Glomerular endothelial cell (primary cell): ENCODE measurements at regions not wholly inside any gene's neighbourhood (a gene's known extent, or its start where the extent isn't known, plus 50 kb on each side); places are given as distances from the start of the nearest gene placed in this dataset.

ENCODE experiments used
- DNase-seq: peaks from one replicate; pipeline ENCODE4 v3.0.0-alpha.2; 2011; ENCODE audit warnings: low read depth, low spot score; ENCODE audit errors: extremely low read depth

DNA sequence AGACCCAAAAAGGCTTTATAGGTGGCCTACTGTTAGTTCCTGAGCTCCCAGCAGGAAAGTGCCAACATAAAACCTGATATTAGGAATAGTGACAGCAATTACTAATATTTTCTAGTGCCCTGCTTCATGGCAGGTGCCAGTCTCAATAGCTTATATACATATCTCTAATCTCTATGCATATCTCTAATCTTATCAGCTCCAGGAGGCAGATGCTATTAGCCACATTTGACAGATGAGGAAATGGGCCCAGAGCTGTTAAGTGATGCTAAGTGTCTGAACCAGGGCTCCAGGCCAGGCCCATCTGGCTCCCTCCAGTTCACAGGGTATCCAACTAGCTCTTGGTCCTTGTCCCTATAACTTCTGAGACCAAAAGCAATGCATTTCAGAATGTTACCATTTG, 142.5 kb downstream of the CHIC2 start:
- no peak for DNase-seq

DNA sequence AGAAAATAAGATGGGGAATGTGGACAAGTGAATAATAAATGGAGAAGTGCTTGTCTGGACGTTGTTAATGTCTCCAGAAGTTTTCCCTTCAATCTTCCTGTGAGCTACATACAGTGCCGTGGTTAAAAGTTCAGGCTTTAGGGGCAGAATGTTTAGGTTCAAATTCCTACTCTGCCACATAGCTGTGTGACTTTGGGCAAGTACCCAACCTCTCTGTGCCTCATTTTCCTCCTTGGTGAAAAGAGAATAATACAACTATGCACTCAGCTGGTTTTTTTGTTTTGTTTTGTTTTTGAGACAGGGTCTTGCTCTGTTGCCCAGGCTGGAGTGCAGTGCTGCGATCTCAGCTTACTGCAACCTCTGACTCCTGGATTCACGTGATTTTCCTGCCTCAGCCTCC, 143.5 kb downstream of the CHIC2 start:
- no peak for DNase-seq

DNA sequence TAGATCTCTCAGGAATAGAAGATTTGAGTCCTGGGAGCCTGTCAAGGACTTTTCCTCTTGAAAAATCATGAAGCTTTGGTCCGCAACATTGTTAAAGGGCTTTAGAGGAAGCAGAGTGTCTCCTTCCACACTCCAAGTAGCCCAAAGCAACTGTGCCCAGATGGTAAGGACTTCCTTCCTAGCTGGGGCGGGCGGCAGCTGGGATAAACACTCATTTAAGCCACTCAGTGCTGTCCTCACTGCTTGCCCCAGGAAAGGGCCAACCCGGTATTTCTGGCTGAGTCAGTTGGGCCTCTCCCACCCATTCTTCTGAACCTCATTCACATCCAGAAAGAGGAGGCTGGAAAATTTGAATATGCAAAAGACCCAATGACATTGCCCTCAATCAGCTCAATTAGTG, 144.3 kb downstream of the CHIC2 start:
- no peak for DNase-seq

DNA sequence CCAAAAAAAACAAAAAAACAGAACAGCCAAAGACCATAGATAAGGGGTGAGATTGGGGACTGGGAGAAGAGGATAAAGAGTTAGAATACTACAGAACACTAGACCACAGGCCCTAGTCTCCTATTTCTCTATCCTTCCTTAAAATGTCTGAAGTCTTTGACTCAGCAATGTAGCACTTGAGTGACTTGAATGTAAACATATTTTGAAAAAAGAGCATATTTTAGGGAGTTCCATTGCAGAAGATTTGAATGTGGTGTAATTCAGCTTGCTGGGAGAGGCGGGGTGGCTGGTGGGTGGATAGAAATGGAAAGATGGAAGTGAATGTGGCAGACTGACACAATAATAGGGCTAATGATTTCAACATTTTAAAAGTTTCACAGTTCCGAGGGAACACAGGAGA, 144.9 kb downstream of the CHIC2 start:
- DNase-seq = no peak

DNA sequence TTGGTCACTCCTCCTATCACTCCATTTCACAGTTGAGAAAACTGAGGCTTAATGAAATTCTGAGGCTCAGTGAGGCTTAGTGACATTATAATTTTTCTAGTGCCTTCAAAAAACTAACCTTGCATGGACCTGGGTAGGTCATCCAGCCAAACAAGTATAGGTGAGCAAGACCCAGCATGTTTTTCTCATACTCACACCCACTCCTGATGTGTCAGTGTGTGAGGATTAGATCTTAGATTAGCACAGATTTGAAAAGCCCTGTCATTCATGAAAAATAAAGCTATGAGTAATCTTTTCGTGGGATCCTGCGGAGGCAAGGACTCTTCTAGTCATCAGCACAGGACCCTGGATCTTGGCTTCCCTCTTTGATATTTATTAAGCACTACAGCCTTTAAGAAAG, 146.7 kb downstream of the CHIC2 start:
- no peak for DNase-seq

DNA sequence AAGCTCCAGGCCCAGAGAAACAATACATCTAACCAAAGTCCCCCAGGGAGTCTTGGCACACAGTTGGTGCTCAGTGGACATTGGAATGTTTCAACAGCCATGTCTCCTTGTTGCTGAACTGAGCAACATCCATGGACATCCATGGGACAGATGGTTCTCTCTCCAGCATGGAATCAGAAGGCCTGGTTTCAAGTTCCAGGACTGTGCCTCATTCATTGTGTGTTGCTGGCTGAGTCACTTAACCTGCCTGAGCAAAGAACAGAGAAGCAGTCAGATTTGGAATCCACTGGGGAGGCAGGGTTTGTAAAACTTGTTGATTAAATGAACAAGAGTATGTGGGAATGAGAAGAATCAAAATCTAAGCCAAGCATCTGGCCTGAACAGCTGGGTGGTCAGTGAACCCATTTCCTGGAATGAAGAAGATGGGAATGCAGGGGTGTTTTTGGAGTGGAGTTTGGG, 147.9 kb downstream of the CHIC2 start:
- DNase-seq = no peak

DNA sequence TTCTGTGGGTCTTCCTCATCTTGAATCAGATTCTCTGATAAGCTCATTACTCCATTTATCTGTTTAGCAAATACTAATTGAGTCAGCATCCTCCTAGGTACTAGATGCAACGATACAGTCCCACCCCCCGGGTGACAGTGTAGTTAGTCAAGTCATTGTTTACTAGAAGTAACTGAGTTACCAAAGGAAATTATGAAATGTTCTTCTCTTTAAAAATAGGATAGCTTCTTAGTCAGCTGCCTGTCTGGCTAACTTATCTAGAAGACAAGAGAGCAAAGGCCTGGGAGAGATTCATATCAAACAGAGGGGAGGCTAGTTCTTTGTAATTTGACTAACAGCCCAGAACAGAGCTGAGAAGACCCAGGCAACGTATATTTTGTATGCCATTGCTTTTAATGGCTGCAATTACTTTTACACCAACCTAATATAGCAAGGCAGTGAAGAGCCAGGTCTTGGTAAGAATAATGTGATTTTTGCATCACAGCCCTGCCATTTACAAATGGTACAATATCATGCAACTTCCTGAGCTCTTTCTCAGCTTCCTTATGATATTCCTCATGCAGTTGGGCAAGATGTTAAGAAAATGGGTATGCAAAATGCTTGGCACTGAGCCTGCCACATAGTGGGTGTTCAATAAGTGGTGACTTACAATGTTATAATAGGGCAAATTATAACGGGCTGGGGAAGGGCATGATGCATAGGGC, 149.9 kb downstream of the CHIC2 start:
- DNase-seq = no peak

DNA sequence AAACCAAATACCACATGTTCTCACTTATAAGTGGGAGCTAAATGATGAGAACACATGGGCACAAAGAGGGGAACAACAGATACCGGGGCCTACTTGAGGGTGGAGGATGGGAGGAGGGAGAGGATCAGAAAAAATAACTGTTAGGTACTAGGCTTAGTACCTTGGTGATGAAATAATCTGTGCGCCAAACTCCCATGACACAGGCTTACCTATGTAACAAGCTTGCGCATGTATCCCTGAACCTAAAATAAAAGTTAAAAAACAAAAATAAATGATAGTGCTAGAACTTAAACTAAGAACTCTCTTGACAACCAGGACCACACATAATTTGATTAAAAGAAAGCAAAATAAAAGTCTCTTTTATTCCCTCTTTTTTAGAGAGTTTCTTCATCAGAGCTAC, 150.6 kb downstream of the CHIC2 start:
- DNase-seq = no peak

DNA sequence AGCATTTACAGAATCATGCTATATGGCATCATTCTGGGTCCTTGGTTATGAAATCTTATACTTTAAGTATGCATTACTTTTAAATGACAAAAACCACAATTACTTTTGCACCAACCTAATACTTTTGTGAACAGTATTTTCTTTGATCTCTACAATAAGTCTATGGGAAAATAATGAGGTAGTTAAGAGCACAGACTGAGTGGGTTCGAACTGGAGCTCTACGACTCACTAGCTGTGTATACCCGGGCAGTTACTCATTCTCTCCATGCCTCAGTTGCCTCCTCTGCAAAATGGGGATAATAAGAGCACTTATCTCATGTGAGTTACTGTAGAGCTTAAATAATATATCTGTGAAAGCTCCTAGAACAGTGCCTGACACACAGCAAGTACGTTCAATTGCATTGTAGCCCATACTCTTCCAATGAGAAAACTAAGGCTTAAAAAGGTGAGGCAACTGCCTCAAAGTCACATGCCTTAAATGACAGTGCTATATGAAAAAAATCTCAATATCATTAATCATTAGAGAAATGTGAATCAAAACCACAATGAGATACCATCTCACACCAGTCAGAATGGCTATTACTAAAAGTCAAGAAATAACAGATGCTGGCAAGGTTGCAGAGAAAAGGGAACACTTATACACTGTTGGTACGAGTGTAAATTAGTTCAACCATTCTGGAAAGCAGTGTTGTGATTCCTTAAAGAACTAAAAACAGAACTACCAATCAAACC, 151.5 kb downstream of the CHIC2 start:
- no peak for DNase-seq

DNA sequence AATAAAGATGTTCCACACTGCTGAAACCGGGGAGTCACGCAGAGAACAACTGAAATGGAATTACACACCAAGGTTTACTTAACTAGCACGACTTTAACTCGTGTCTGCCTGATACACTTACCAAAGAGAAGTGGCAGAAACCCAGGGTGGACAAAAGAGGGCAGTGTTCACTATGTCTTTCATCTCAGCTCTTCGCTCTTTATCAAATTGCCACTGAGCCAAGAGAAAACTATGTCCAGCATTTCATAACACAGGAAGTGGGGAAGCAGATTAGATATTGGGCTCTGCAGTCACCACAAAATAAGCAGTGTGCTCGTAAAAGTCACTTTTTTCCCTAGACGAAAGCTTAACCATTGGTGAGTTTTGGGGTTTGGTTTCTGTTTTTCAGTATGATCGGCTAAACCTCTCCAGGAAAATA, 155.7 kb downstream of the CHIC2 start:
- DNase-seq = peak; percentile 74

DNA sequence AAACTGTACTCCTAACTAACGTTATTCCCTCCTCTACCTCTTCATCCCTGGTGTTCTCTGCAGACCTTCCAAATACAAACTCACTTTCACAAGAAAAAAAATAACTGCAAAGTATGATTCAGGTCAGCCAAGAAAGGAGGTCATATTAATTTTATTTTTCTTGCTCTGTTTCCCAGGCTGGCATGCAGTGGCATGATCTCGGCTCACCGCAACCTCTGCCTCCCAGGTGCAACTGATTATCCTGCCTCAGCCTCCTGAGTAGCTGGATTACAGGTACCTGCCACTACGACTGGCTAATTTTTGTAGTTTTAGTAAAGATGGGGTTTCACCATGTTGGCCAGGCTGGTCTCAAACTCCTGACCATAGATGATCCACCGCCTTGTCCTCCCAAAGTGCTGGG, 156.6 kb downstream of the CHIC2 start:
- no peak for DNase-seq

DNA sequence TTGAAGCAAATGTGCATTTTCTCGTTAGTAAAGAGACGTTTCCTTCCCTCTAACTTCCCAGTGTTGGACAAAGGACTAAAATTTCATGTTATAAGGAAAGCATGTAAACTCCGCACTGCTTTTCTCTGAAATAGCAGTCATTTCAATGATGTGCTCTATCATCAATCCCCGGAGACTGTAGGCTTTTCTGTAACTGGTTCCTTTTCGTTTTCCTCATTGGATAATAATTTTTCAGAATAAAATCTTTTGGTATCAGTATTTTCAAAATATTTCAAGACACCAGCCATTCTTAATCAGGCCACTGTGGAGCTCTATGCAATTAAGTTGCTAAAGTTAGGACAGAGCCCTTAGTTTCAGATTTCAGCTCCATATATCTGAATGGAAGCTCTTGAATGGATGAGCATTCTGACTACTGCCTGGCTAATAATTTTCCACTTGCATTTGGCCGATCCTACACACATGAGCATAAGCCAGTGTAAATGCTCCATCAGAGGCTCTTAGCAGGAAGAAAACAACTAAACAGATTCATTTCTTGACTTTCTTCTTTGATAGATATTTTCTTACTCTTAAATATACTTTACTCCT, 157.7 kb downstream of the CHIC2 start:
- no peak for DNase-seq

DNA sequence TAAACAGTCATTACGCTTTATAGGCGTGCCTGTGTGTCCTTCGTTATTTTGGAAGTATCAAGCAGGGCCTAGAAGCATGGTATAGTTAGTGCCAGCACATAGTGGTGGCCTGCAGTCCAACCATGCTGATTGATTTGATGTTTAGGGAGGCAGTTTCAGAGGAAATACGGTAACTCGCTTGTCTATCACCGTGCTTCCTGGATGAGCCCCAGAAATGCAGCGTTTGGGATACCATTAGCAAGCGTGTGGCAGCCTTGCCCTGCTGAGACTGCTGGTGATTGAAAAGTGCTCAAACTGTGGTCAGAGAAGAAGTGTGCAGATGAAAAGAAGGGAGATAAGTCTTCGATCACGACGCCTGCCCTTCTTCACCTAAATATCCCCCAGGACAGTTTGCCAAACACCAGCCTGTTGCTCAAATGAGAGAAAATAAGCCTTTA, 158.4 kb downstream of the CHIC2 start:
- DNase-seq = no peak

DNA sequence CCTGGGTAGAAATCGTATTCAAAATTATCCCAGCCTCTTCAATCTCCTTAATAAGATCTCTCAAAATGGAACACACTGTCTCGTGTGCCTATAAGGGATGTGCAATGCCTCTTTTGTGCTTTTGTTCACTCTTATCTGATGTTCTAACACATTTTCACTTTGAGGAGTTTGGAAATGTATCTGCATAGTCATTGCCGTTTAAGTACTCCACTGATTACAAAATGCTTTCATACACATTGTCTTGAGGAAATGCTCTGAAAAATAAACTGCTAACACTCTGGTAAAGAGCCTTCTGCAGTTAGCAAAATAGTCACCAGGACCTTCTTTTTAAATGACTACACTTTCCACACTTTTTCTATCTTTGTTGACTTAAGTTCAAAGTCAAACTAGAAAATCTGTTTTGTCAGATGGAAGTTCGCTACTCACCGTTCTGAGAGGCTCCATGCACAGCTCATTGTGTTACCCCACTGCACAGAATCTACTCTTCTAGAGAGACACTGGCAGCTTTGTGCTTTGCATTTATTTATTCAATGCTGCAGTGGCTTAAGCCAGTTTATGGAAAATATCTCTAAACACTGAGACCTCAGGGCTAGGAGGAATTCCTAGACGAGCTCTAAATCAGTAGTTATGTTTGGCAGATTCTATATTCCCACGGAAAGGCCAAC, 159.0 kb downstream of the CHIC2 start:
- DNase-seq = no peak

DNA sequence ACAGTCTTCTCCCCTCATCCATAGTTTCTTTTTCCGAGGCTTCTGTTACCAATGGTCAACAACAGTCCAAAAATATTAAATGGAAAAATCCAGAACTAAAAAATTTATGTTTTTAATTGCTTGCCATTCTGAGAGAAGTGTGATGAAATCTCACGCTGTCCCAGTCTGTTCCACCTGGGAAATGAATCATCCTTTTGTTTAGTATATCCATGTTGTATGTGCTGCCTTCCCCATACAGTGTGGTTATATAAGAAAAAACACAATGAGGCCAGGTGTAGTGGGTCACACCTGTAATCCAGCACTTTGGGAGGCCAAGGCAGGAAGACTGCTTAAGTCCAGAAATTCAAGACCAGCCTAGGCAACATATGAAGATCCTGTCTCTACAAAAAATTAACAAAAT, 161.6 kb downstream of the CHIC2 start:
- no peak for DNase-seq

DNA sequence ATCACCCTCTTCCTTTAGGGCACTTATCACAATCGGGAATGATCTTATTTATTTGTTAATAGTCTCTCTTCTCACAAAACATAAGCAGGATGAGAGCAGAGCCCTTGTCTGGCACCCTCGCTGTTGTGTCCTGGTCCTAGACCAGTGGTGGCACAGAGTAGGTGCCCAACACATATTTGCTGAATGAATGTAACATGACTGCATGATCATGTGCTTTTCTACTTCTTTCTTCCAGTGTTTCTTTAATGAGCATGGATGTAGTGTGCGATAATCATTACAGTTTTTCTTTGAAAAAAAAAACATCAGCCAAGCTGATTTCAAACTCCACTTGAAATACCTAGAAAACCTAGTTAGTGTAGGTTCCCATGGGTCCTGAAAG, 164.1 kb downstream of the CHIC2 start:
- no peak for DNase-seq

DNA sequence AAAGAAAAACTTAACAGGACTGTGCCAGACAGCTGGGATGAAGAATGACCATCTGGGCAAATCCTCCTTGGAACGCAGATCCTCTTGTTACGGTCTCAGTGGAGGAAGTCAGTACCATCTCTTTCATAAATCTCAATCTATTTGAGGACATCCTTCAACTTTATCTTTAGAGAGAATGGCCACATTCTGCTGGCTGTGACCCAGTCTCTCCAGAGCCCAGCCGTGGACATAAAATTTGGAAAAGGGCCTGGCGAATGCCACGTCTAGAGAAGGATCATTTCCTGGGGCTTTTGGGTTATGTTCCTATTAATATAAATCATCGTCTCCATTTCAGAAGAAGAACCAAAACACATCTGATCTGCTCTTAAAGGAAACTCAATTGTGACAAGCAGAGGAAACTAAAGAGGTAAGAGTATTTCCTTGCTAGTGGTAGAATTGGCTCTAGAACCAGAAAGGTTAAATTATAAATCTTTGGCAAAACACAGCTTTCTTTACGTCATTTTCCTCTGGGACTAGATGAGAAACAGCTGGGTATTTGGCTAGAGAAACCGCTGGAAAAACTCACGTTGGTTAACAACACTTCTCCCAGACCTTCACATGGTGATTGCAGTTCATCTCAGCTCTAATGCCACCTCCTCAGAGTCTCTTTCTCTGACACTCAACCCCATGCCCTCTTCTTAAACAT, 164.7 kb downstream of the CHIC2 start:
- no peak for DNase-seq

DNA sequence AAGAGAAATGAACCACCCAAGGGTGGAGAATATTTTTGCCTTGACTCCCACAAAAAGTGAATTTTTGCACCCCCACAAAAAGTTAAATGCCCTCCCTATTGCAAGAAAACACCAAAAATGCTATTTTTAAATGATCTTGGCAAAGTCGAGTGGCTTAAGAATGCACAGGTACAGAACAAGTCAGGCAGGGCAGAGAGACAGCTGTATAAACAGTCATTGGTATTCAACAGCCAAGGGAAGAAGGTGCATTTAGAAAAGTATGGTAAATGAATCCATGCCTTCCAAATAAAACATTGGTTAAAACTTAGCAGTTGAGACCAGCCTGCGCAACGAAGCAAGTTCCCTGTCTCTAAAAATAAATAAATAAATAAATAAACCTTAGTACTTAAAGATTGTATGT, 169.3 kb downstream of the CHIC2 start:
- no peak for DNase-seq

DNA sequence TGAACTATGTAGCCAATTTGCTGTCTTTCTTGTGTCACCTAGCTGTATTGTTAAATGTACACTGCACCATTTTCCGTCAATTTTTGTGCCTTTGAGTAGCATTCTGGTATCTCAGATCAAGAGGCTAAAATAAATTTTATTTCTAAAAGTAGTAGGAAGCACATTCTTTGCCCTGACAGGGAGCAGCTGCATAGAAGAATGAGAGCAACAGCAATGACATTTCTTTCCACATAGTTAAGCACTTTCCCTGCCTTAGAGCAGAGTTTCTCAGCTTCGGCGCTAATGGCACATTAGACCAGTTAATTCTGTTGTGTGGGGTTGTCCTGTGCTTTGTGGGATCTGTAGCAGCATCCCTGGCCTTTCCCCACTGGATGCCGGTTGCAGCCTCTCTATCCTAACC, 173.9 kb downstream of the CHIC2 start:
- no peak for DNase-seq

DNA sequence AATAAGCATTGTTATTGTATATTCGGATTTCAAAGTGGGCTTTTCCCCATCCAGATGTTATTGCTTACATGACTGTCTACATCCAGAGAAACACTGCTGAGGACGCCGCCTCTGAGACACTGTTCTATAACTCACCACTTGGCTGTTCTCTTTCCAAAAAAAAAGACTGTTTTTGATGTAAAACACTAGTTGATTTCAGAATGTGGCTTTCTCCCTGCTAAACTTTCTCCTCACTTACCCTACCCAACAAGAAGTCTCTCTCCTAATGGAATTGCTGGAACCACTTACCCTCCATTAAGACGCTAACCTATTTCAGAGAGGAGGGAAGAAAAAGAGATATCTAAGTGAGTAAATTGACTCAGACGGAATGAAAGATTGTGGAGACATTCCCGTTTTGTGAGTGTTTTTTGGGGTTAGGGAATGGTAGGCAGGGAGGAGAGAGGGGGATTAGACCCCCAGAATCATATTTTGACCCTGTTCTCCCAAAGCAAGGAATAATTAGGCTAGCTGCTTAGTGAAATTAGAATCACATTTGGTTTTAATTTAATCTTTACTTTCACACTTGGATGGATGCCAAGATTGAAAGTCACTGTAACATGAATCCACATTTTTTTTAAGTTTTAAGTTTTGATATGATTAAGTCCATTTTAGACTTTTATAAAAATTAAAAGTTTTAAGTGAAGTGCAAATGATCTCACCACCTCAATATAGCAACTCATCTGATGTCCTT, 174.9 kb downstream of the CHIC2 start:
- no peak for DNase-seq
